ENCODE measurements at regions not wholly inside any gene's neighbourhood (a gene's known extent, or its start where the extent isn't known, plus 50 kb on each side); places are given as distances from the start of the nearest gene placed in this dataset.

DNA sequence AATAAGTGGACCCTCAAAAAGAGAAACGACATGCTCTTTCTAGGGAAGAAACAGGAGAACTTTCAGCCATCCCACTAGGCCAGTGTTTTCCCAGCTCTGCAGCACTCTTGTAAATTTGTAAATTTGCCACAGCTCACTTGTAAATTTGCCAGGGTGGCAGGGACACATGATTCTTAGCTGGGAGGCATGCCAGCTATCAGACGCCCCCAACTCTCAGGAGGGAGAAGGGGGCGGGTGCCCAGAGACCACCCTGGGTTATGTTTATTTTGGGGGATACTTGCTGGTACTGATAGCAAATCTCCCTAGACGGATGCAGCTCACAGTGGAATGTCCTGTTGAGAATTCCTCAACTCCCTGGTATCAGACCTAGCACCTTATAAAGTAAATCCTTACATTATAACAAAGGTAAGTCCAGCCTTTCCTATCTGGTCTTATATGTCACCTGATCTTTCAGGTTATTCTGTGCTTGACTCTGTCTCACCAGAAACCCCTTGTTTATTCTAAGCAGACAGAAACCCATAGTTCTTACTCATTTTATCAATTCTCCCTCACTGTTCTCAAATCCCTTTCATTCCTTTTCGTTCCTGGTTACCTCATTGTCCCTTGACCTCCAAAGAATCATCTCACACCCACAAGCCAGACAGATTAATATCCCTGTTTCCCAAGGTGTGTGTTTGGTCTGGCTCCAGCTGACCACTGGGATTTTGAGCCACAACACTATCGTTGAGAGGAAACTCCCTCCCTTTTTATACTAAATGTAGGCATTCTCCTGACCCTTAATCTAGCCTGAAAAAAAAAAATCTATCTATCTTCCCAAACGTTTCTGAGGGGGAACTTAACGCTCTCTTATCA, 69.3 kb upstream of the HMGA2 start:
- DNase-seq (ENCODE audit: low read depth) = no peak
- no peak overlapping the region for H3K4me3 ChIP-seq (ENCODE audit: control insufficient read depth, low read depth, low read length)
- TF ChIP-seq, protein P1, sequence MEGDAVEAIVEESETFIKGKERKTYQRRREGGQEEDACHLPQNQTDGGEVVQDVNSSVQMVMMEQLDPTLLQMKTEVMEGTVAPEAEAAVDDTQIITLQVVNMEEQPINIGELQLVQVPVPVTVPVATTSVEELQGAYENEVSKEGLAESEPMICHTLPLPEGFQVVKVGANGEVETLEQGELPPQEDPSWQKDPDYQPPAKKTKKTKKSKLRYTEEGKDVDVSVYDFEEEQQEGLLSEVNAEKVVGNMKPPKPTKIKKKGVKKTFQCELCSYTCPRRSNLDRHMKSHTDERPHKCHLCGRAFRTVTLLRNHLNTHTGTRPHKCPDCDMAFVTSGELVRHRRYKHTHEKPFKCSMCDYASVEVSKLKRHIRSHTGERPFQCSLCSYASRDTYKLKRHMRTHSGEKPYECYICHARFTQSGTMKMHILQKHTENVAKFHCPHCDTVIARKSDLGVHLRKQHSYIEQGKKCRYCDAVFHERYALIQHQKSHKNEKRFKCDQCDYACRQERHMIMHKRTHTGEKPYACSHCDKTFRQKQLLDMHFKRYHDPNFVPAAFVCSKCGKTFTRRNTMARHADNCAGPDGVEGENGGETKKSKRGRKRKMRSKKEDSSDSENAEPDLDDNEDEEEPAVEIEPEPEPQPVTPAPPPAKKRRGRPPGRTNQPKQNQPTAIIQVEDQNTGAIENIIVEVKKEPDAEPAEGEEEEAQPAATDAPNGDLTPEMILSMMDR (conservative IDR thresholded peaks at IDR 0.05; ENCODE audit: control insufficient read depth, insufficient read depth, low read depth, low read length) = no peak

DNA sequence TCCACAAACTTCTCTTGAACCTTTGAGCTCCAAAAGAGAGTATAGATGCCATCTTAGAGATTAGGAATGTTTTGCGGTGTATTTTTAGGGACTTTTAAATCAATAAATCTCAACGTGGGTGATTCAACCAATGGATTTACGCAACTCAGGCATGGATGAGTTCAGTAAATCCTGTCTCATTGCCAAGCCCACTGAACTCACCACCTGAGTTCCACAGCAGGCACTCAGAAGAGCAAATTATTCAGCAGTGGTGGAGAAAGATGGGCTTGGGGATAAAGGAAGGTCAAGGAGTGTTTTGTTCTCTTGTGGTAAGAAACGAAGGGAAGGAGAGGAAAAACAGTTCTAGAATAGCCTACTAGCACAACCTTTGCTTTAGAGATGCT, 68.7 kb upstream of the HMGA2 start:
- DNase-seq (ENCODE audit: low read depth) = peak; percentile 75
- TF ChIP-seq, protein P1 (conservative IDR thresholded peaks at IDR 0.05; ENCODE audit: control insufficient read depth, insufficient read depth, low read depth, low read length) = no peak
- H3K4me3 ChIP-seq (ENCODE audit: control insufficient read depth, low read depth, low read length) = no peak overlapping the region

DNA sequence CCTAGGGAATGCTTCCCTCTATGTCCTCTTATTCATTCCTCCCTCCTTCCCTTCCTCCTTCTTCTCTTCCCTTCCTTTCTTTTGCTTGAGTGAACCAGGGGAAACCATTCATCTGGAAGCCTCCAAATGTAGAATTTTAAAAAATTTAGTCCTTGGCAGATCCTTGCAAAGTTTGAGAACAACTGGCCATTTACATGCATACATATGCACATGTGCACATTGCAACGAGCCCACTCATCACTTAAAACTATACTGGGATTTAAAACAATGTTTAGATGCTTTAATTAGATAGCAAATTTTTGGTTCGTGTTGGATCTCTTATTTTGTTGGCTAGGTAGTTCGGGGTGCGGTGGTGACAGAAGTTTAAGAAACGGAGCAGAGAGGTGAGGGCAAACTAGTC, 68.0 kb upstream of the HMGA2 start:
- no peak overlapping the region for H3K4me3 ChIP-seq (ENCODE audit: control insufficient read depth, low read depth, low read length)
- DNase-seq (ENCODE audit: low read depth) = no peak
- TF ChIP-seq, protein P1 (conservative IDR thresholded peaks at IDR 0.05; ENCODE audit: control insufficient read depth, insufficient read depth, low read depth, low read length) = no peak

DNA sequence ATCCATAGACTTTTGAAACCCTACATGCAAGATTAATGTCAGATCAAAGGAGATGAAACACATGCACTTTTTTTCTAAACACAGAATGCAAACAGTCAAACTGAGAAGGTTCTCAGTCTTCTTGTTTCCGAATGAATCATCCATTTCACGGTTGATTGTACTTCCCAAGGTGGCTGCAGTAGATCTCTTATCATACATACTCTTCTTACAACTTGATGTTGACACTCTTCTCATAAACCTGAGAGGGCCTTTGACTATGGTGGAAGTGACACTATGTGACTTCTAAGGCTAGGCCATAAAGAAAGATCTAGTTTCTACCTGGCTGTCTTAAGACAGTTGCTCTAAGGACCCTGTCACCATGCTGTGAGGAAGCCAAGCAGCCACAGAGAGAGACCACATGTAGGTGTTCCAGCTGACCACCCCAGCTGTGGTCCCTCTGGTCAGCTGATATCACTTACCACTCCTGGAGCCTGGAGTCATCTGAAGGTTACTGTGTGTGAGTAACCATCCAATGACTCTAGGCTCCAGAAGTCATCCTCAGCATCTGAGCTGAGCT, 67.2 kb upstream of the HMGA2 start:
- peak; percentile 35 for DNase-seq (ENCODE audit: low read depth)
- no peak overlapping the region for H3K4me3 ChIP-seq (ENCODE audit: control insufficient read depth, low read depth, low read length)
- TF ChIP-seq, protein P1 (conservative IDR thresholded peaks at IDR 0.05; ENCODE audit: control insufficient read depth, insufficient read depth, low read depth, low read length) = no peak

DNA sequence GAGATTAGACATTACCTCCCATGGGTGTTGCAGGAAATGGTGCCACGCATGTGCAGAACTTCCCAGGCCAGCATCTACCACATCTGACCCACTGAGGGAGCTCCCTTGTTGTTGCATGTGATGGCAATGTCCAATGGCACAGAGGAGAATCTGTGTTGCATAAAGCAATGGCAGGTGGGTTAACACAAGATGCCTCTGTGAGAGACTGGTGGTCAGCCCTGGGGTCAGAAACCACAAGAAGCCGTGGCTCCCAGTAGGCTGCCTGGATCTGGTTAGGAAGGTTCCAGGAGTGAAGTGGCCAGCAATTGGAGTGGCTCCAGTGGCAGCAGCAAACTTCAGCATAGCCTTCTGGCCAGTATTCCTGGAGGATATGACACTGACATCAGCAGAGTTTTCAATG, 65.9 kb upstream of the HMGA2 start:
- H3K4me3 ChIP-seq (ENCODE audit: control insufficient read depth, low read depth, low read length) = no peak overlapping the region
- no peak for DNase-seq (ENCODE audit: low read depth)
- TF ChIP-seq, protein P1 (conservative IDR thresholded peaks at IDR 0.05; ENCODE audit: control insufficient read depth, insufficient read depth, low read depth, low read length) = no peak

DNA sequence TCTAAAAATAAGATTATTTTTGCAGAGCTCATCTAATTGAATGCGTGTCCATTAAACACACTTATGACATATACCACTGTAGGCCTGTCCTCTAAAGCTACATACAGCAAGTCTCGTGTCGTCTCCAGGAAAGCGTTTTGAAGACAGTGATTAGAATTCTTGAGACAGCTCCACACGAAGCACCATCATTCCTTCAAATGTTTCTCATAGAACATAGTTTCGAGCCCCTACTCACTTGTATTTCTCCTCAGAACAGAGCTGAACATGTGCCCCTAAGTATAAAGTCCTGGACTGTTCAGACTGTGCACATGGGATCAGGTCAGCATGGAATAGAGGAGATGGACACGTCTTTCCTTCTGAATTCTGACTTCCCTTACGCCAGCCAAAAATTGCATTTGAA, 64.5 kb upstream of the HMGA2 start:
- no peak overlapping the region for H3K4me3 ChIP-seq (ENCODE audit: control insufficient read depth, low read depth, low read length)
- TF ChIP-seq, protein P1 (conservative IDR thresholded peaks at IDR 0.05; ENCODE audit: control insufficient read depth, insufficient read depth, low read depth, low read length) = no peak
- DNase-seq (ENCODE audit: low read depth) = no peak

Data from fibroblast of mammary gland (primary cell).